K562 (cell line): ENCODE measurements at regions not wholly inside any gene's neighbourhood (a gene's known extent, or its start where the extent isn't known, plus 50 kb on each side); places are given as distances from the start of the nearest gene placed in this dataset.

Experiments used
- ELF1 ChIP-seq: fragments of 200-800 bp; sonication (Bioruptor generic); IDR thresholded peaks from 2 replicates; pipeline ENCODE4 v1.6.1; 2016; ENCODE audit warnings: missing genetic modification characterization, missing compliant biosample characterization
- EZH2 ChIP-seq: IDR thresholded peaks from 2 replicates; pipeline ENCODE4 v1.6.1; 2012; ENCODE audit warnings: low read depth, mild to moderate bottlenecking, inconsistent platforms, low read length, borderline replicate concordance
- HIVEP1 ChIP-seq: fragments of 250-450 bp; sonication (Bioruptor Pico); IDR thresholded peaks from 2 replicates; pipeline ENCODE4 v1.4.0; 2020; ENCODE audit warnings: mild to moderate bottlenecking
- IRF1 ChIP-seq: sonication (generic); formaldehyde crosslinking; IDR thresholded peaks from 2 replicates; pipeline ENCODE4 v1.8.0; 2022; ENCODE audit warnings: missing genetic modification reagents, mild to moderate bottlenecking, borderline replicate concordance
- JUN ChIP-seq, 2 experiments: sonication (generic) in 1 of 2; formaldehyde crosslinking in 1 of 2; IDR thresholded peaks; 2 replicates each; pipeline versions ENCODE4 v1.6.1 to v1.8.0; 2012 to 2022; ENCODE audit warnings: borderline replicate concordance in 2 of 2, mild to moderate bottlenecking in 2 of 2, improper control_type of control experiment in 1 of 2, low read depth in 1 of 2, low read length in 1 of 2, missing genetic modification reagents in 1 of 2
- POLR2A ChIP-seq: fragments of 450-650 bp; conservative IDR thresholded peaks from 2 replicates; pipeline ENCODE4 v1.6.1; 2016
- RREB1 ChIP-seq: fragments of 250-450 bp; sonication (Bioruptor Pico); IDR thresholded peaks from 2 replicates; pipeline ENCODE4 v1.4.0; 2020
- TF ChIP-seq, protein P1 (sequence below): sonication (generic); formaldehyde crosslinking; IDR thresholded peaks from 2 replicates; pipeline ENCODE4 v1.4.0; 2020; ENCODE audit warnings: mild to moderate bottlenecking, missing genetic modification reagents

GRCh38 chr3:35505181-35505580, 134.1 kb upstream of the ARPP21 start:
- TF ChIP-seq RREB1 (CRISPR knock-in tag) (no peak), HIVEP1 (CRISPR knock-in tag) (no peak), EZH2 (no peak), IRF1 (CRISPR knock-in tag) (no peak), ELF1 (tag) (no peak), JUN (IDR thresholded peaks at IDR 0.05; ENCODE audit: borderline replicate concordance, low read depth, low read length) (no peak), JUN (CRISPR knock-in tag; IDR thresholded peaks at IDR 0.05; ENCODE audit: borderline replicate concordance) (no peak), POLR2A (no peak)
- TF ChIP-seq, protein P1, sequence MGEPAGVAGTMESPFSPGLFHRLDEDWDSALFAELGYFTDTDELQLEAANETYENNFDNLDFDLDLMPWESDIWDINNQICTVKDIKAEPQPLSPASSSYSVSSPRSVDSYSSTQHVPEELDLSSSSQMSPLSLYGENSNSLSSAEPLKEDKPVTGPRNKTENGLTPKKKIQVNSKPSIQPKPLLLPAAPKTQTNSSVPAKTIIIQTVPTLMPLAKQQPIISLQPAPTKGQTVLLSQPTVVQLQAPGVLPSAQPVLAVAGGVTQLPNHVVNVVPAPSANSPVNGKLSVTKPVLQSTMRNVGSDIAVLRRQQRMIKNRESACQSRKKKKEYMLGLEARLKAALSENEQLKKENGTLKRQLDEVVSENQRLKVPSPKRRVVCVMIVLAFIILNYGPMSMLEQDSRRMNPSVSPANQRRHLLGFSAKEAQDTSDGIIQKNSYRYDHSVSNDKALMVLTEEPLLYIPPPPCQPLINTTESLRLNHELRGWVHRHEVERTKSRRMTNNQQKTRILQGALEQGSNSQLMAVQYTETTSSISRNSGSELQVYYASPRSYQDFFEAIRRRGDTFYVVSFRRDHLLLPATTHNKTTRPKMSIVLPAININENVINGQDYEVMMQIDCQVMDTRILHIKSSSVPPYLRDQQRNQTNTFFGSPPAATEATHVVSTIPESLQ (CRISPR knock-in tag): no peak
